Osteoblast (primary cell): ENCODE measurements at regions not wholly inside any gene's neighbourhood (a gene's known extent, or its start where the extent isn't known, plus 50 kb on each side); places are given as distances from the start of the nearest gene placed in this dataset.

Source experiments
- DNase-seq: peaks from one replicate; pipeline ENCODE4 v3.0.0; 2011; ENCODE audit warnings: low spot score, mixed read lengths; ENCODE audit not compliant: insufficient read length; ENCODE audit errors: missing footprints
- H2AFZ ChIP-seq: 2 replicates; pipeline ENCODE4 v1.6.0; 2011; ENCODE audit warnings: mild to moderate bottlenecking, low read length
- H3K27ac ChIP-seq: 2 replicates; pipeline ENCODE4 v1.5.1; 2011; ENCODE audit warnings: mild to moderate bottlenecking, low read depth, low read length, moderate library complexity
- H3K27me3 ChIP-seq: 2 replicates; pipeline ENCODE4 v1.6.0; 2012; ENCODE audit warnings: mild to moderate bottlenecking, control low read depth, inconsistent platforms, low read length, moderate library complexity; ENCODE audit not compliant: insufficient read depth
- H3K36me3 ChIP-seq: 2 replicates; pipeline ENCODE4 v1.5.1; 2011; ENCODE audit warnings: mild to moderate bottlenecking, low read length, control low read depth, moderate library complexity; ENCODE audit not compliant: insufficient read depth
- H3K4me1 ChIP-seq: 2 replicates; pipeline ENCODE4 v1.5.1; 2011; ENCODE audit warnings: mild to moderate bottlenecking, low read length, control low read depth, moderate library complexity; ENCODE audit not compliant: insufficient read depth
- H3K4me2 ChIP-seq: 2 replicates; pipeline ENCODE4 v1.6.0; 2011; ENCODE audit warnings: mild to moderate bottlenecking, low read length; ENCODE audit not compliant: insufficient read depth
- H3K4me3 ChIP-seq: fragments of 200-600 bp; sonication (generic); 3 replicates; pipeline ENCODE4 v1.5.1; 2012; ENCODE audit warnings: mild to moderate bottlenecking, low read length, inconsistent platforms; ENCODE audit not compliant: insufficient read depth
- H3K79me2 ChIP-seq: 2 replicates; pipeline ENCODE4 v1.6.0; 2012; ENCODE audit warnings: mild to moderate bottlenecking, low read length, control low read depth, inconsistent platforms; ENCODE audit not compliant: insufficient read depth
- H3K9me3 ChIP-seq: 2 replicates; pipeline ENCODE4 v1.5.1; 2011; ENCODE audit warnings: low read depth, low read length, control low read depth
- H4K20me1 ChIP-seq: 2 replicates; pipeline ENCODE4 v1.6.0; 2012; ENCODE audit warnings: mild to moderate bottlenecking, low read length, control low read depth; ENCODE audit not compliant: insufficient read depth
- TF ChIP-seq, protein P1 (sequence below): IDR thresholded peaks from 2 replicates; pipeline ENCODE4 v1.5.1; 2011; ENCODE audit warnings: mild to moderate bottlenecking, low read depth, low read length, moderate library complexity; ENCODE audit errors: extremely low read depth

- TF ChIP-seq, protein P1, sequence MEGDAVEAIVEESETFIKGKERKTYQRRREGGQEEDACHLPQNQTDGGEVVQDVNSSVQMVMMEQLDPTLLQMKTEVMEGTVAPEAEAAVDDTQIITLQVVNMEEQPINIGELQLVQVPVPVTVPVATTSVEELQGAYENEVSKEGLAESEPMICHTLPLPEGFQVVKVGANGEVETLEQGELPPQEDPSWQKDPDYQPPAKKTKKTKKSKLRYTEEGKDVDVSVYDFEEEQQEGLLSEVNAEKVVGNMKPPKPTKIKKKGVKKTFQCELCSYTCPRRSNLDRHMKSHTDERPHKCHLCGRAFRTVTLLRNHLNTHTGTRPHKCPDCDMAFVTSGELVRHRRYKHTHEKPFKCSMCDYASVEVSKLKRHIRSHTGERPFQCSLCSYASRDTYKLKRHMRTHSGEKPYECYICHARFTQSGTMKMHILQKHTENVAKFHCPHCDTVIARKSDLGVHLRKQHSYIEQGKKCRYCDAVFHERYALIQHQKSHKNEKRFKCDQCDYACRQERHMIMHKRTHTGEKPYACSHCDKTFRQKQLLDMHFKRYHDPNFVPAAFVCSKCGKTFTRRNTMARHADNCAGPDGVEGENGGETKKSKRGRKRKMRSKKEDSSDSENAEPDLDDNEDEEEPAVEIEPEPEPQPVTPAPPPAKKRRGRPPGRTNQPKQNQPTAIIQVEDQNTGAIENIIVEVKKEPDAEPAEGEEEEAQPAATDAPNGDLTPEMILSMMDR, result no peak
- Histone ChIP-seq H3K27ac (no peak overlapping the region), H3K4me1 (peaks cover 6% of the 10 kb centered on the region), H2AFZ (peak overlapping the region; percentile 44), H3K27me3 (no peaks in the 10 kb centered on the region), H4K20me1 (no peaks in the 10 kb centered on the region), H3K4me2 (no peak overlapping the region), H3K4me3 (no peak overlapping the region), H3K36me3 (no peaks in the 10 kb centered on the region), H3K9me3 (no peaks in the 10 kb centered on the region), H3K79me2 (no peaks in the 10 kb centered on the region)
- DNase-seq, result peak; percentile 8
Measured at GRCh38 chr4:52198294-52198693, 147.2 kb downstream of the SPATA18 start.

- TF ChIP-seq, protein P1, result no peak
- Histone ChIP-seq H3K79me2 (no peaks in the 10 kb centered on the region), H2AFZ (no peak overlapping the region), H4K20me1 (no peaks in the 10 kb centered on the region), H3K9me3 (no peaks in the 10 kb centered on the region), H3K4me3 (no peak overlapping the region), H3K4me1 (peaks cover 6% of the 10 kb centered on the region), H3K4me2 (peak overlapping the region; percentile 34), H3K36me3 (no peaks in the 10 kb centered on the region), H3K27ac (no peak overlapping the region), H3K27me3 (no peaks in the 10 kb centered on the region)
- DNase-seq, result peak; percentile 86
Measured at GRCh38 chr4:52199574-52200338, 148.7 kb downstream of the SPATA18 start.

DNA sequence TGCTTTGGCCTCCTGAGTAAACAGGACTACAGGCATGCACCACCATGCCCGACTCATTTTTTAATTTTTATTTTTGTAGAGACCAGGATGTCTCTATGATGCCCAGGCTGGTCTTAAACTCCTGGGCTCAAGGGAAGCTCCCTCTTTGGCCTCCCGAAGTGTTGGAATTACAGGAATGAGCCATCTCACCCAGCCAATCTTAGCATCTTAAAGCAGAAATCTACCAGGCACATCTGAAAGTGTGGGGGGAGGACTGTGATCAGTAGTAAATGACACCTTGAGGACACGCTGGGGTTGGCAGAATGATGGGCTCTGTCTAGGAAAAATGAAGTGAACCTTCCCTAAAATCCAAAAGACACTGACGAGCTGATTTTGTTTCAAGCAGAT lies 149.2 kb downstream of the SPATA18 start:
- H3K9me3 ChIP-seq, result no peaks in the 10 kb centered on the region
- H3K4me3 ChIP-seq, result no peak overlapping the region
- no peak overlapping the region for H3K27ac ChIP-seq
- no peaks in the 10 kb centered on the region for H3K27me3 ChIP-seq
- no peaks in the 10 kb centered on the region for H4K20me1 ChIP-seq
- peaks cover 6% of the 10 kb centered on the region for H3K4me1 ChIP-seq
- peak overlapping the region; percentile 34 for H3K4me2 ChIP-seq
- no peaks in the 10 kb centered on the region for H3K79me2 ChIP-seq
- no peak overlapping the region for H2AFZ ChIP-seq
- TF ChIP-seq, protein P1, result no peak
- no peaks in the 10 kb centered on the region for H3K36me3 ChIP-seq
- DNase-seq, result peak; percentile 29

GRCh38 chr4:52201715-52202114 lies 150.6 kb downstream of the SPATA18 start:
- Histone ChIP-seq H3K27me3 (no peaks in the 10 kb centered on the region), H3K4me3 (no peak overlapping the region), H3K36me3 (no peaks in the 10 kb centered on the region), H3K9me3 (no peaks in the 10 kb centered on the region), H3K27ac (no peak overlapping the region), H3K4me1 (peaks cover 6% of the 10 kb centered on the region), H2AFZ (no peak overlapping the region), H3K4me2 (no peak overlapping the region), H4K20me1 (no peaks in the 10 kb centered on the region), H3K79me2 (no peaks in the 10 kb centered on the region)
- DNase-seq, result no peak
- TF ChIP-seq, protein P1, result no peak
